ENCODE measurements at regions not wholly inside any gene's neighbourhood (a gene's known extent, or its start where the extent isn't known, plus 50 kb on each side); places are given as distances from the start of the nearest gene placed in this dataset.
A peak's percentile ranks its signal among the peaks of the same experiment; 100 is the strongest.

DNA sequence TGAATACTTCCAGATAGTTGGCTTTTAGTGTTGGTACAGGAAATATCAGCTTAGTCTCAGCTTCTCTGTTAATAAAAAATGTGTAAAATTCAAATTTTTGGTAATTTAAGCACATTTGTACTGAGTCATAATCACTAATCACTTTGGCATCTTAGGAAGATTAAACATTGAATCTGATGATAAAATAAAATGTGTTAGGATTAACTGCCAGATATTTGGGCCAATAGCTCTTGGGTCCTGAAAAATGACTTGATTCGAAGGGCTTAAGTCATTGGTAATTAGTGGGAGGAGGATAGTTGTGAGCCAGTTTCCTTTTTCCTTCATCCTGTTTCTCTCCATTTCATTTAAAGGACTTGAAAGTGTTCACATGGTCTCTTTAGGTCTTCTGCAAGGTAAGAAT lies 426.1 kb downstream of the RFPL4B start:
- Mint-ChIP-seq H3K4me1 (no peaks in the 10 kb centered on the region), H3K9me3 (peaks cover 6 to 12% (median 11%) of the 10 kb centered on the region in 3 donors), H3K27me3 (no peaks in the 10 kb centered on the region), H3K27ac (no peak overlapping the region), H3K4me3 (no peak overlapping the region), H3K36me3 (no peaks in the 10 kb centered on the region)
- no peak for DNase-seq
- H3K27ac ChIP-seq (ENCODE audit: low read length), result no peak overlapping the region
- H3K4me1 ChIP-seq (ENCODE audit: control insufficient read depth in 1 of 2, extremely low read depth in 1 of 2, insufficient read depth in 2 of 2, low read length in 2 of 2), result no peaks in the 10 kb centered on the region
- no peaks in the 10 kb centered on the region for H3K27me3 ChIP-seq (replicated peaks in 1 of 2; ENCODE audit: control insufficient read depth in 2 of 2, extremely low read depth in 1 of 2, insufficient read depth in 2 of 2, low read length in 1 of 2)
- CTCF ChIA-PET, result no interaction called here
- POLR2A ChIA-PET, result no interaction called here
- no CpG with 5 or more reads among the region's 1 CpG for whole genome bisulfite sequencing (ENCODE audit: insufficient coverage)
- H3K4me3 ChIP-seq (ENCODE audit: control insufficient read depth in 1 of 2, extremely low read depth in 1 of 2, low read length in 1 of 2), result no peak overlapping the region
- no peaks in the 10 kb centered on the region for H3K36me3 ChIP-seq (ENCODE audit: control insufficient read depth in 2 of 2, extremely low read depth in 1 of 2, insufficient read depth in 1 of 2, low read length in 1 of 2)
- no peak for ATAC-seq (replicated peaks in 1 of 4)
- H3K9me3 ChIP-seq, result no peaks in the 10 kb centered on the region

DNA sequence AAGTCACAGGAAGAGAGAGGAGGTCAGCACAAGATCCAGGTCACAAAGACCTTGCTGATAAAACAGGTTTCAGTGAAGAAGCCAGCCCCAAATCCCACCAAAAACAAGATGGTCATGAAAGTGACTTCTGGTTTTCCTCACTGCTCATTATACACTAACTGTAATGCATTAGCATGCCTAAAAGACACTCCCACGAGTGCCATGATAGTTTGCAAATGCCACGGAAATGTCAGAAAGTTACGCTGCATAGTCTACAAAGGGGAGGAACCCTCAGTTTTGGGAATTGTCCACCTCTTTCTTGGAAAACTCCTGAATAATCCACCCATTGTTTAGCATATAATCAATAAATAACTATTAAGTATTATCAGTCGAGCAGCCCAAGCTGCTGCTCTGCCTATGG lies 427.2 kb downstream of the RFPL4B start:
- Histone ChIP-seq H3K4me1 (ENCODE audit: control insufficient read depth in 1 of 2, extremely low read depth in 1 of 2, insufficient read depth in 2 of 2, low read length in 2 of 2) (no peaks in the 10 kb centered on the region), H3K27me3 (replicated peaks in 1 of 2; ENCODE audit: control insufficient read depth in 2 of 2, extremely low read depth in 1 of 2, insufficient read depth in 2 of 2, low read length in 1 of 2) (no peaks in the 10 kb centered on the region), H3K9me3 (no peaks in the 10 kb centered on the region), H3K4me3 (ENCODE audit: control insufficient read depth in 1 of 2, extremely low read depth in 1 of 2, low read length in 1 of 2) (no peak overlapping the region), H3K36me3 (ENCODE audit: control insufficient read depth in 2 of 2, extremely low read depth in 1 of 2, insufficient read depth in 1 of 2, low read length in 1 of 2) (no peaks in the 10 kb centered on the region), H3K27ac (ENCODE audit: low read length) (no peak overlapping the region)
- DNase-seq, result no peak
- Mint-ChIP-seq H3K36me3 (no peaks in the 10 kb centered on the region), H3K4me3 (no peak overlapping the region), H3K27me3 (no peaks in the 10 kb centered on the region), H3K4me1 (no peaks in the 10 kb centered on the region), H3K9me3 (peaks cover 2 to 7% (median 6%) of the 10 kb centered on the region in 3 donors), H3K27ac (no peak overlapping the region)
- ATAC-seq (replicated peaks in 1 of 4), result no peak
- ChIA-PET CTCF (no interaction called here), POLR2A (no interaction called here)
- WGBS (ENCODE audit: insufficient coverage), result no CpG with 5 or more reads among the region's 4 CpGs

DNA sequence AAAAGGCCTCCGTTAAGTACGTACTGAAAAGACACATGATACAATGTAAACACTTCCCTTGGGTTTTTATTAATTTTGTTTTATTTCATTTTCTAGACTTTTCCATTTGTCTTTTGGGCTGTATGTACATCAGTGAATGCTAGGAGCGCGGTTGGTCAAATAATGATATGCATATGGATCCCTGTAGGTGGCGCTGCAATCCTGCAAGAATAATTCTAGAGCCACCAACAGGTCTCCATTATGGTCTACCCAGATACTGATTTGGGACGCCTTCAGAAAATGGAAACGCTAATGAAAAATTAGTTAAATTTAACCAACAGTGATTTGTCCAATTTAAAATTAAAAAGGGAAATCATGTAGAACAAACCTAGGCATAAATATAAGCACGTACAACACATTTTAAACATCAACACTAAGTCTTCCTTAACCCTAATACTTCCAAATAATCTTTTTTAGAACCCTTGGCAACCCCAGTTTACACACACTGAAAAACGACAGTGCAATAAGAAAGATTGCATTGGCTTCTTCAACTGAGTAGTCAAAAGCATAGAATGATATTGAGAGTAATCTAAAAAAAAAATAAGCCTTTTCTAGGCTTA lies 433.5 kb downstream of the RFPL4B start:
- no peak overlapping the region for H3K4me3 ChIP-seq (ENCODE audit: control insufficient read depth in 1 of 2, extremely low read depth in 1 of 2, low read length in 1 of 2)
- no peaks in the 10 kb centered on the region for H3K36me3 ChIP-seq (ENCODE audit: control insufficient read depth in 2 of 2, extremely low read depth in 1 of 2, insufficient read depth in 1 of 2, low read length in 1 of 2)
- Mint-ChIP-seq H3K36me3 (no peaks in the 10 kb centered on the region), H3K27ac (no peak overlapping the region), H3K9me3 (no peaks in the 10 kb centered on the region), H3K4me1 (no peaks in the 10 kb centered on the region), H3K4me3 (no peak overlapping the region), H3K27me3 (no peaks in the 10 kb centered on the region)
- no peak overlapping the region for H3K27ac ChIP-seq (ENCODE audit: low read length)
- ChIA-PET POLR2A (no interaction called here), CTCF (no interaction called here)
- WGBS (ENCODE audit: insufficient coverage), result 0% methylated on average over 1 of the region's 9 CpGs
- DNase-seq, result peak in 2 of 35 experiments; percentile 4 to 18
- H3K9me3 ChIP-seq, result no peaks in the 10 kb centered on the region
- H3K4me1 ChIP-seq (ENCODE audit: control insufficient read depth in 1 of 2, extremely low read depth in 1 of 2, insufficient read depth in 2 of 2, low read length in 2 of 2), result no peaks in the 10 kb centered on the region
- no peaks in the 10 kb centered on the region for H3K27me3 ChIP-seq (replicated peaks in 1 of 2; ENCODE audit: control insufficient read depth in 2 of 2, extremely low read depth in 1 of 2, insufficient read depth in 2 of 2, low read length in 1 of 2)
- ATAC-seq (replicated peaks in 1 of 4), result no peak

DNA sequence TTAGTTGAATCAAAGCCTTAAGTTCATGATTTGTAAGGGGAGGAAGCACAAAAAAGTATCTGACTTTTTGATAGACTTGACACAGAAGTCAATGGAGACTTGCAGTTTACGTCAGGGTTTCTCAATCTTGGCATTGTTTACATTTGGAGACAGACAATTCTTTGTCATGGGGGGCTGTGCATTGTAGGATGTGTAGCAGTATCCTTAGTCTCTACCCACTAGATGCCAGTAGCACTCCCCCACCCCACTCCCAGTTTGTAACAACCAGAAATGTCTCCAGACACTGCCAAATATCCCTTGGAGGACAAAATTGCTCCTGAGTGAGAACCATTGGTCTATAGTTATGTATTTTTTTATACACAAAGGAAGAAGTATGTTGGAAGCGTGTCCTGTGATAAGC lies 434.1 kb downstream of the RFPL4B start:
- ATAC-seq (replicated peaks in 1 of 4), result no peak
- H3K4me3 ChIP-seq (ENCODE audit: control insufficient read depth in 1 of 2, extremely low read depth in 1 of 2, low read length in 1 of 2), result no peak overlapping the region
- no peak for DNase-seq
- no peak overlapping the region for H3K27ac ChIP-seq (ENCODE audit: low read length)
- POLR2A ChIA-PET, result no interaction called here
- H3K9me3 ChIP-seq, result no peaks in the 10 kb centered on the region
- no peaks in the 10 kb centered on the region for H3K4me1 Mint-ChIP-seq
- H3K27ac Mint-ChIP-seq, result no peak overlapping the region
- H3K36me3 ChIP-seq (ENCODE audit: control insufficient read depth in 2 of 2, extremely low read depth in 1 of 2, insufficient read depth in 1 of 2, low read length in 1 of 2), result no peaks in the 10 kb centered on the region
- no peaks in the 10 kb centered on the region for H3K36me3 Mint-ChIP-seq
- peaks cover 0 to under 1% (median 0%) of the 10 kb centered on the region in 3 donors for H3K9me3 Mint-ChIP-seq
- H3K4me3 Mint-ChIP-seq, result no peak overlapping the region
- CTCF ChIA-PET, result no interaction called here
- no peaks in the 10 kb centered on the region for H3K27me3 Mint-ChIP-seq
- H3K27me3 ChIP-seq (replicated peaks in 1 of 2; ENCODE audit: control insufficient read depth in 2 of 2, extremely low read depth in 1 of 2, insufficient read depth in 2 of 2, low read length in 1 of 2), result no peaks in the 10 kb centered on the region
- no peaks in the 10 kb centered on the region for H3K4me1 ChIP-seq (ENCODE audit: control insufficient read depth in 1 of 2, extremely low read depth in 1 of 2, insufficient read depth in 2 of 2, low read length in 2 of 2)
- WGBS (ENCODE audit: insufficient coverage), result no CpG with 5 or more reads among the region's 2 CpGs

DNA sequence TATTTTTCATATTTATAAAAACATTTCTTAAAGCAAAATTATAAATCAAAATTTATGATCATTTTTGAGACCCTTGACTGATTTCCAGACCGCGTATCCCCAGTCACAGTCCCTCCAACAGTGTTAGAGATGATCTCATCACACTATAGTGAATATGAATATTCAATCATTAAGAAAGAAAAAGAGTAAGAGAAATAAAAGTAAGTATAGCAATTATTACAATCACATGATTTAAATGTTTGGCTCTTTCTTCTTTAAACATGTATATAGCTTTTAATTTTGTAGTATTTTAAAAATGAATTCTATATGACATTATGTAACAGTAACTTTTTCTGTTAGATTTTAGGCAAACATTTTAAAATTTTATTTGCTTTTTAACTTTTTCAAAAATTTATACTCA lies 438.3 kb downstream of the RFPL4B start:
- Histone ChIP-seq H3K4me1 (ENCODE audit: control insufficient read depth in 1 of 2, extremely low read depth in 1 of 2, insufficient read depth in 2 of 2, low read length in 2 of 2) (no peaks in the 10 kb centered on the region), H3K4me3 (ENCODE audit: control insufficient read depth in 1 of 2, extremely low read depth in 1 of 2, low read length in 1 of 2) (no peak overlapping the region), H3K27ac (ENCODE audit: low read length) (no peak overlapping the region), H3K36me3 (ENCODE audit: control insufficient read depth in 2 of 2, extremely low read depth in 1 of 2, insufficient read depth in 1 of 2, low read length in 1 of 2) (no peaks in the 10 kb centered on the region), H3K27me3 (replicated peaks in 1 of 2; ENCODE audit: control insufficient read depth in 2 of 2, extremely low read depth in 1 of 2, insufficient read depth in 2 of 2, low read length in 1 of 2) (no peaks in the 10 kb centered on the region), H3K9me3 (no peaks in the 10 kb centered on the region)
- ChIA-PET POLR2A (no interaction called here), CTCF (no interaction called here)
- H3K36me3 Mint-ChIP-seq, result no peaks in the 10 kb centered on the region
- H3K27ac Mint-ChIP-seq, result no peak overlapping the region
- no peaks in the 10 kb centered on the region for H3K4me1 Mint-ChIP-seq
- H3K27me3 Mint-ChIP-seq, result no peaks in the 10 kb centered on the region
- peaks cover 0 to 9% (median 0%) of the 10 kb centered on the region in 3 donors for H3K9me3 Mint-ChIP-seq
- no CpG with 5 or more reads among the region's 2 CpGs for WGBS (ENCODE audit: insufficient coverage)
- no peak overlapping the region for H3K4me3 Mint-ChIP-seq
- no peak for ATAC-seq (replicated peaks in 1 of 4)
- no peak for DNase-seq

DNA sequence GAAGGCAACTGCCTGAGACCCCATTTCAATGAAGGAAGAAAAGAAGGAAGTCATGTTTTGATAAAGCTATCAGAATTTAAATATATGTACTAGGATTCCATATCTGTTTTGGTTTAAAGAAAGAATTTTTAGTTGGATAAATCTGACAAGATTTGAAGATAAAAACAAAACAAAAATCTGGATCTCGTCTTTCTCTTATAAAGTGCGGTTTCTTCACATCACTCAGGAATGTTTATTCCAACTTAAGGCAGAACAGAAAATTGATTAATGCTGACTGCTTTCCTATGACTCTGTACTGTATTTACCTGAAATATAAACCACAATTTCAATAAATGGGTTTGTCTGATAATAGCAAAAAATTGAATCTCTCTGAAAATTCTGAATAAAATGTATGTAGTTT lies 439.7 kb downstream of the RFPL4B start:
- no peaks in the 10 kb centered on the region for H3K27me3 Mint-ChIP-seq
- no peak overlapping the region for H3K27ac ChIP-seq (ENCODE audit: low read length)
- H3K27me3 ChIP-seq (replicated peaks in 1 of 2; ENCODE audit: control insufficient read depth in 2 of 2, extremely low read depth in 1 of 2, insufficient read depth in 2 of 2, low read length in 1 of 2), result no peaks in the 10 kb centered on the region
- no peaks in the 10 kb centered on the region for H3K9me3 ChIP-seq
- CTCF ChIA-PET, result interaction anchor here in 1 of 2 donors (0.6 kb wide), 2 partner anchors 214 to 1587 kb away, joined by 3 read pairs; no protein-coding TSS in a partner anchor
- ATAC-seq (replicated peaks in 1 of 4) (no peak), DNase-seq (no peak)
- H3K27ac Mint-ChIP-seq, result no peak overlapping the region
- no peak overlapping the region for H3K4me3 ChIP-seq (ENCODE audit: control insufficient read depth in 1 of 2, extremely low read depth in 1 of 2, low read length in 1 of 2)
- H3K9me3 Mint-ChIP-seq, result peaks cover 0 to 11% (median 0%) of the 10 kb centered on the region in 3 donors
- POLR2A ChIA-PET, result no interaction called here
- no peaks in the 10 kb centered on the region for H3K36me3 ChIP-seq (ENCODE audit: control insufficient read depth in 2 of 2, extremely low read depth in 1 of 2, insufficient read depth in 1 of 2, low read length in 1 of 2)
- H3K4me3 Mint-ChIP-seq, result no peak overlapping the region
- no peaks in the 10 kb centered on the region for H3K36me3 Mint-ChIP-seq
- no peaks in the 10 kb centered on the region for H3K4me1 ChIP-seq (ENCODE audit: control insufficient read depth in 1 of 2, extremely low read depth in 1 of 2, insufficient read depth in 2 of 2, low read length in 2 of 2)
- no peaks in the 10 kb centered on the region for H3K4me1 Mint-ChIP-seq
- WGBS (ENCODE audit: insufficient coverage), result no CpG with 5 or more reads among the region's 2 CpGs

DNA sequence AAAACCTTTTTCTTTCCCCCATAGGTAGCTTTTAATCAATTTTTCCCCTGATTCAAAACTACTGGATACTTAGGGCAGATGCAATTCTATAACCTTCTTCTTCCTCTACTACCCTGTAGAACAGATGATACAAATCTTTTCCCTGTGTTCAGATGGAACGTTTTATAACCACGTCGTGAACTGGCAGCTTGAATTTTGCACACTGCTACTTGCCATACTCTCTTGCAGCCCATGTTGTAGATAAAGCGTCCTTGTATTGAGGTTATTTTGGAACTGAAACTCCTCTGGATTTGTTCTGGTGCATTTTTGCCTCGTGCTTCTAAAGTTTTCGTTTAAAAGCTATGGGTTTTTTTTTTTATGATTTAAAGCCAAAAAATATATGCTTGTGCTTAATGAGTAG lies 440.2 kb downstream of the RFPL4B start:
- H3K27me3 ChIP-seq (replicated peaks in 1 of 2; ENCODE audit: control insufficient read depth in 2 of 2, extremely low read depth in 1 of 2, insufficient read depth in 2 of 2, low read length in 1 of 2), result no peaks in the 10 kb centered on the region
- Mint-ChIP-seq H3K9me3 (peaks cover 0 to 11% (median 0%) of the 10 kb centered on the region in 3 donors), H3K36me3 (no peaks in the 10 kb centered on the region), H3K4me1 (no peaks in the 10 kb centered on the region), H3K27me3 (no peaks in the 10 kb centered on the region), H3K4me3 (no peak overlapping the region), H3K27ac (no peak overlapping the region)
- ATAC-seq (replicated peaks in 1 of 4), result no peak
- no peak overlapping the region for H3K27ac ChIP-seq (ENCODE audit: low read length)
- H3K9me3 ChIP-seq, result no peaks in the 10 kb centered on the region
- no CpG with 5 or more reads among the region's 6 CpGs for WGBS (ENCODE audit: insufficient coverage)
- DNase-seq, result no peak
- no peaks in the 10 kb centered on the region for H3K4me1 ChIP-seq (ENCODE audit: control insufficient read depth in 1 of 2, extremely low read depth in 1 of 2, insufficient read depth in 2 of 2, low read length in 2 of 2)
- ChIA-PET CTCF (interaction anchor here in 1 of 2 donors (0.6 kb wide), 1 partner anchor 9 kb away, joined by 3 read pairs; no protein-coding TSS in a partner anchor), POLR2A (interaction anchor here (0.6 kb wide), 2 partner anchors 65 to 307 kb away, joined by 3 to 5 read pairs; no protein-coding TSS in a partner anchor)
- no peak overlapping the region for H3K4me3 ChIP-seq (ENCODE audit: control insufficient read depth in 1 of 2, extremely low read depth in 1 of 2, low read length in 1 of 2)
- no peaks in the 10 kb centered on the region for H3K36me3 ChIP-seq (ENCODE audit: control insufficient read depth in 2 of 2, extremely low read depth in 1 of 2, insufficient read depth in 1 of 2, low read length in 1 of 2)
